ENCODE measurements at regions not wholly inside any gene's neighbourhood (a gene's known extent, or its start where the extent isn't known, plus 50 kb on each side); places are given as distances from the start of the nearest gene placed in this dataset.

GRCh38 chr13:88592105-88592504, 920.9 kb downstream of the SLITRK5 start:
- no peak for DNase-seq (ENCODE audit: low spot score)

GRCh38 chr13:88601949-88602348, 930.8 kb downstream of the SLITRK5 start:
- no peak for DNase-seq (ENCODE audit: low spot score)

GRCh38 chr13:88602786-88603777, 931.9 kb downstream of the SLITRK5 start:
- no peak for DNase-seq (ENCODE audit: low spot score)

GRCh38 chr13:88617176-88617575, 946.0 kb downstream of the SLITRK5 start:
- no peak for DNase-seq (ENCODE audit: low spot score)

GRCh38 chr13:88622362-88622973, 951.3 kb downstream of the SLITRK5 start:
- DNase-seq (ENCODE audit: low spot score), result no peak

- DNase-seq (ENCODE audit: low spot score), result no peak
Measured at GRCh38 chr13:88623150-88623549, 952.0 kb downstream of the SLITRK5 start.

GRCh38 chr13:88627071-88627470, 955.9 kb downstream of the SLITRK5 start:
- DNase-seq (ENCODE audit: low spot score), result no peak

- no peak for DNase-seq (ENCODE audit: low spot score)
Measured at GRCh38 chr13:88628882-88629281, 957.7 kb downstream of the SLITRK5 start.

GRCh38 chr13:88637935-88638334, 966.8 kb downstream of the SLITRK5 start:
- DNase-seq (ENCODE audit: low spot score), result no peak

GRCh38 chr13:88643233-88643632, 972.1 kb downstream of the SLITRK5 start:
- no peak for DNase-seq (ENCODE audit: low spot score)

GRCh38 chr13:88648598-88649373, 977.6 kb downstream of the SLITRK5 start:
- DNase-seq (ENCODE audit: low spot score), result no peak

- no peak for DNase-seq (ENCODE audit: low spot score)
Measured at GRCh38 chr13:88649855-88650254, 978.7 kb downstream of the SLITRK5 start.

- no peak for DNase-seq (ENCODE audit: low spot score)
Measured at GRCh38 chr13:88651531-88651930, 980.4 kb downstream of the SLITRK5 start.

GRCh38 chr13:88656751-88657150, 985.6 kb downstream of the SLITRK5 start:
- DNase-seq (ENCODE audit: low spot score), result no peak

GRCh38 chr13:88670509-88670908, 999.3 kb downstream of the SLITRK5 start:
- DNase-seq (ENCODE audit: low spot score), result no peak

GRCh38 chr13:88674841-88675240, 1003.7 kb downstream of the SLITRK5 start:
- no peak for DNase-seq (ENCODE audit: low spot score)

- DNase-seq (ENCODE audit: low spot score), result no peak
Measured at GRCh38 chr13:88675347-88675996, 1004.3 kb downstream of the SLITRK5 start.

- DNase-seq (ENCODE audit: low spot score), result no peak
Measured at GRCh38 chr13:88676016-88676415, 1004.8 kb downstream of the SLITRK5 start.

- DNase-seq (ENCODE audit: low spot score), result no peak
Measured at GRCh38 chr13:88685459-88685858, 1014.3 kb downstream of the SLITRK5 start.

- no peak for DNase-seq (ENCODE audit: low spot score)
Measured at GRCh38 chr13:88701551-88701950, 1030.4 kb downstream of the SLITRK5 start.

- DNase-seq (ENCODE audit: low spot score), result no peak
Measured at GRCh38 chr13:88704600-88705275, 1033.6 kb downstream of the SLITRK5 start.

Measured in activated CD4-positive, alpha-beta T cell treated with anti-CD3 and anti-CD28 coated beads, Interleukin-2, Interleukin-4, amounts not matched to agents 100 ng/mL and 50 ng/mL, durations not matched to agents 16 hours and 8 hours (primary cell).